A549 (cell line): ENCODE measurements at regions not wholly inside any gene's neighbourhood (a gene's known extent, or its start where the extent isn't known, plus 50 kb on each side); places are given as distances from the start of the nearest gene placed in this dataset.

Source experiments
- CBX8 ChIP-seq: fragments of 200-600 bp; sonication (generic); IDR thresholded peaks from 2 replicates; pipeline ENCODE4 v1.6.1; 2016
- CTCF ChIP-seq: fragments of >200 bp; sonication (Bioruptor Twin); formaldehyde crosslinking; IDR thresholded peaks from 3 replicates; pipeline ENCODE4 v1.5.1; 2016
- ELK1 ChIP-seq: fragments of 150-350 bp; IDR thresholded peaks from 2 replicates; pipeline ENCODE4 v1.6.1; 2014; ENCODE audit warnings: low read depth, mild to moderate bottlenecking, low read length
- HES2 ChIP-seq: fragments of >200 bp; sonication (Bioruptor Twin); formaldehyde crosslinking; IDR thresholded peaks from 2 replicates; pipeline ENCODE4 v1.6.1; 2016
- MAX ChIP-seq: IDR thresholded peaks from 2 replicates; pipeline ENCODE4 v1.6.1; 2012
- MYC ChIP-seq: IDR thresholded peaks from 2 replicates; pipeline ENCODE4 v1.6.1; 2012; ENCODE audit warnings: mild to moderate bottlenecking, inconsistent platforms, low read length, improper control_type of control experiment, borderline replicate concordance
- SMC3 ChIP-seq: fragments of >200 bp; sonication (Bioruptor Twin); formaldehyde crosslinking; IDR thresholded peaks from 3 replicates; pipeline ENCODE4 v1.6.1; 2018; ENCODE audit warnings: inconsistent platforms
- TP53 ChIP-seq: fragments of 250-450 bp; sonication (Bioruptor Pico); IDR thresholded peaks from 2 replicates; pipeline ENCODE4 v1.5.0; 2021; ENCODE audit warnings: mild to moderate bottlenecking, moderate library complexity
- ZFP36 ChIP-seq: fragments of 450-650 bp; IDR thresholded peaks from 2 replicates; pipeline ENCODE4 v1.6.1; 2014; ENCODE audit warnings: borderline replicate concordance; ENCODE audit not compliant: partially characterized antibody
- TF ChIP-seq, protein P1 (sequence below): fragments of 200-600 bp; sonication (generic); IDR thresholded peaks from 2 replicates; pipeline ENCODE4 v1.6.1; 2016; ENCODE audit warnings: antibody characterized with exemption, mild to moderate bottlenecking, moderate library complexity

DNA sequence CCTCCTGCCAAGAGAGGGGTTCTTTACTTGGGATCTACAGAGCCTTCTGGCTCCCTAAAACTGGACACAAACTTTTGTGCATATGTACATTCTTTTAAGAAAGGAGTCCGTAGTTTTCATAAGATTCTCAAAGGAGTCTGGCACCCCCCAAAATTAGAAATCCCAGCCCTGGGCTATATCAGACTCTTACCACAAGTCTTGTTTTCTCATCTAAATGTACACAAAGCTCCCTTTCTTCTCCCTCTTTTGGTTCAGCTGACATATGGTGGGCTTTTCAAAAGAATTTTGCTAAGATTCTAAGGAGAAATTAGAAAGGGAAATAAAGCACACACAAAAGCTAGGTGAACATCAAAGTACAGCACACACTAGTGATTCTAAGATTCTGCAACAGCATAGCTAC, 114.4 kb downstream of the ENC1 start:
- TF ChIP-seq CBX8 (no peak), MAX (no peak), ELK1 (no peak), HES2 (no peak), SMC3 (no peak), ZFP36 (no peak), CTCF (no peak), TP53 (CRISPR knock-in tag) (no peak), MYC (no peak)
- TF ChIP-seq, protein P1, sequence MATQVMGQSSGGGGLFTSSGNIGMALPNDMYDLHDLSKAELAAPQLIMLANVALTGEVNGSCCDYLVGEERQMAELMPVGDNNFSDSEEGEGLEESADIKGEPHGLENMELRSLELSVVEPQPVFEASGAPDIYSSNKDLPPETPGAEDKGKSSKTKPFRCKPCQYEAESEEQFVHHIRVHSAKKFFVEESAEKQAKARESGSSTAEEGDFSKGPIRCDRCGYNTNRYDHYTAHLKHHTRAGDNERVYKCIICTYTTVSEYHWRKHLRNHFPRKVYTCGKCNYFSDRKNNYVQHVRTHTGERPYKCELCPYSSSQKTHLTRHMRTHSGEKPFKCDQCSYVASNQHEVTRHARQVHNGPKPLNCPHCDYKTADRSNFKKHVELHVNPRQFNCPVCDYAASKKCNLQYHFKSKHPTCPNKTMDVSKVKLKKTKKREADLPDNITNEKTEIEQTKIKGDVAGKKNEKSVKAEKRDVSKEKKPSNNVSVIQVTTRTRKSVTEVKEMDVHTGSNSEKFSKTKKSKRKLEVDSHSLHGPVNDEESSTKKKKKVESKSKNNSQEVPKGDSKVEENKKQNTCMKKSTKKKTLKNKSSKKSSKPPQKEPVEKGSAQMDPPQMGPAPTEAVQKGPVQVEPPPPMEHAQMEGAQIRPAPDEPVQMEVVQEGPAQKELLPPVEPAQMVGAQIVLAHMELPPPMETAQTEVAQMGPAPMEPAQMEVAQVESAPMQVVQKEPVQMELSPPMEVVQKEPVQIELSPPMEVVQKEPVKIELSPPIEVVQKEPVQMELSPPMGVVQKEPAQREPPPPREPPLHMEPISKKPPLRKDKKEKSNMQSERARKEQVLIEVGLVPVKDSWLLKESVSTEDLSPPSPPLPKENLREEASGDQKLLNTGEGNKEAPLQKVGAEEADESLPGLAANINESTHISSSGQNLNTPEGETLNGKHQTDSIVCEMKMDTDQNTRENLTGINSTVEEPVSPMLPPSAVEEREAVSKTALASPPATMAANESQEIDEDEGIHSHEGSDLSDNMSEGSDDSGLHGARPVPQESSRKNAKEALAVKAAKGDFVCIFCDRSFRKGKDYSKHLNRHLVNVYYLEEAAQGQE = no peak
